HG03571 (cell line): ENCODE measurements at regions not wholly inside any gene's neighbourhood (a gene's known extent, or its start where the extent isn't known, plus 50 kb on each side); places are given as distances from the start of the nearest gene placed in this dataset.

ENCODE experiments used
- ATAC-seq: cut with Tn5 transposase; IDR thresholded peaks from one replicate; pipeline ENCODE4 v1.9.1; 2021; ENCODE audit not compliant: unreplicated experiment

- ATAC-seq, result no peak
These were observed 73.4 kb upstream of the PROX1 start for GRCh38 chr1:213914392-213914791.

GRCh38 chr1:213921311-213921710, 66.5 kb upstream of the PROX1 start:
- ATAC-seq, result no peak

- no peak for ATAC-seq
These were observed 66.1 kb upstream of the PROX1 start for GRCh38 chr1:213921712-213922111.

- ATAC-seq, result no peak
These were observed 62.1 kb upstream of the PROX1 start for GRCh38 chr1:213925531-213926182.

- ATAC-seq, result no peak
These were observed 59.9 kb upstream of the PROX1 start for GRCh38 chr1:213927846-213928245.

- no peak for ATAC-seq
These were observed 58.4 kb upstream of the PROX1 start for GRCh38 chr1:213929398-213929797.

- ATAC-seq, result no peak
These were observed 55.9 kb upstream of the PROX1 start for GRCh38 chr1:213931836-213932235.

- ATAC-seq, result no peak
These were observed 54.4 kb upstream of the PROX1 start for GRCh38 chr1:213933336-213933735.

- no peak for ATAC-seq
These were observed 53.1 kb upstream of the PROX1 start for GRCh38 chr1:213934649-213935048.

GRCh38 chr1:213936571-213936970, 51.2 kb upstream of the PROX1 start:
- no peak for ATAC-seq
